HCT116 (cell line): ENCODE measurements at regions not wholly inside any gene's neighbourhood (a gene's known extent, or its start where the extent isn't known, plus 50 kb on each side); places are given as distances from the start of the nearest gene placed in this dataset.

ENCODE experiments used
- ATAC-seq: fragments of 200-7000 bp; cut with Tn5 transposase; 2 replicates; pipeline ENCODE4 v1.9.1; 2020; ENCODE audit warnings: mild to moderate bottlenecking, moderate library complexity
- BruUV-seq: library from RNA; stranded (reverse); fragments of 400-500 nt; replicated peaks from 2 replicates; lab custom pipeline; 2021; lab: Mats Ljungman, UMichigan
- CTCF ChIA-PET: fragments of 300-600 bp; sonication (Branson Sonifier 250); formaldehyde crosslinking; loops from one replicate; lab custom pipeline; 2021; ENCODE audit warnings: antibody characterized with exemption; lab: Charles Lee
- POLR2A ChIA-PET: fragments of 300-600, 350-600 bp; sonication (Branson Sonifier 250); formaldehyde crosslinking; loops from one replicate; lab custom pipeline; 2021; ENCODE audit warnings: antibody characterized with exemption; lab: Charles Lee
- RAD21 ChIA-PET, 2 experiments: fragments of 300-600 bp; sonication (Branson Sonifier 250); formaldehyde crosslinking; loops; one replicate each; lab custom pipeline; 2023; ENCODE audit warnings: low total read pairs in 2 of 2; ENCODE audit not compliant: uncharacterized antibody in 2 of 2, unreplicated experiment in 2 of 2, low non-redundant PET in 1 of 2; lab: Charles Lee
- DNase-seq: peaks from one replicate; pipeline ENCODE4 v3.0.0-alpha.2; 2010; ENCODE audit warnings: low read depth, low spot score
- H2AFZ ChIP-seq: fragments of 200-600 bp; shearing (Covaris generic), sonication (generic); 2 replicates; pipeline ENCODE4 v1.6.1; 2017; ENCODE audit warnings: low read depth, mixed run types, mixed read lengths, antibody characterized with exemption, low read length; ENCODE audit not compliant: poor library complexity, severe bottlenecking
- H3K27ac ChIP-seq: 2 replicates; pipeline ENCODE4 v1.5.1; 2012; ENCODE audit warnings: low read depth, low read length
- H3K27me3 ChIP-seq: fragments of 200-600 bp; sonication (generic); 2 replicates; pipeline ENCODE4 v1.6.1; 2016; ENCODE audit warnings: mixed run types, low read length, mixed read lengths; ENCODE audit not compliant: insufficient read depth
- H3K36me3 ChIP-seq, 2 experiments: fragments of 200-500 bp in 1 of 2; fragments of 200-600 bp in 1 of 2; sonication (Bioruptor generic) in 1 of 2; sonication (generic) in 1 of 2; 2 replicates each; pipeline versions ENCODE4 v1.5.1 to v1.6.1; 2014 to 2016; ENCODE audit warnings: low read length in 2 of 2, inconsistent platforms in 1 of 2, mixed read lengths in 1 of 2, mixed run types in 1 of 2; ENCODE audit not compliant: insufficient read depth in 2 of 2, control insufficient read depth in 1 of 2
- H3K4me1 ChIP-seq, 2 experiments: fragments of 200-600 bp in 1 of 2; sonication (generic) in 1 of 2; 2 replicates each; pipeline versions ENCODE4 v1.5.1 to v1.6.1; 2012 to 2017; ENCODE audit warnings: low read length in 2 of 2, inconsistent platforms in 1 of 2, mild to moderate bottlenecking in 1 of 2, mixed read lengths in 1 of 2, mixed run types in 1 of 2, moderate library complexity in 1 of 2; ENCODE audit not compliant: insufficient read depth in 2 of 2, control insufficient read depth in 1 of 2
- H3K4me2 ChIP-seq: fragments of 200-600 bp; sonication (generic); 2 replicates; pipeline ENCODE4 v1.6.1; 2017; ENCODE audit warnings: mixed run types, low read length, mixed read lengths
- H3K4me3 ChIP-seq, 2 experiments: fragments of 200-600 bp in 1 of 2; sonication (generic) in 1 of 2; replicated peaks in 1 of 2; 2 replicates each; pipeline ENCODE4 v1.5.1; 2011 to 2016; ENCODE audit warnings: low read length in 2 of 2, control low read depth in 1 of 2, low read depth in 1 of 2, mild to moderate bottlenecking in 1 of 2, mixed read lengths in 1 of 2, mixed run types in 1 of 2
- H3K79me2 ChIP-seq: fragments of 200-600 bp; sonication (generic); 2 replicates; pipeline ENCODE4 v1.6.1; 2017; ENCODE audit warnings: mild to moderate bottlenecking, mixed run types, low read length, moderate library complexity, mixed read lengths; ENCODE audit not compliant: insufficient read depth
- H3K9ac ChIP-seq: fragments of 200-600 bp; sonication (generic); 2 replicates; pipeline ENCODE4 v1.6.1; 2016; ENCODE audit warnings: low read length, mixed read lengths
- H3K9me2 ChIP-seq: fragments of 200-600 bp; sonication (generic), shearing (Covaris generic); 2 replicates; pipeline ENCODE4 v1.6.1; 2017; ENCODE audit warnings: mixed run types, mild to moderate bottlenecking, moderate library complexity; ENCODE audit not compliant: insufficient read depth
- H3K9me3 ChIP-seq, 2 experiments: fragments of 200-500 bp in 1 of 2; fragments of 200-600 bp in 1 of 2; sonication (Bioruptor generic) in 1 of 2; sonication (generic) in 1 of 2; 2 replicates each; pipeline ENCODE4 v1.6.1; 2014 to 2017; ENCODE audit warnings: low read length in 2 of 2, mixed read lengths in 2 of 2, inconsistent platforms in 1 of 2, low read depth in 1 of 2, mild to moderate bottlenecking in 1 of 2, mixed run types in 1 of 2, moderate library complexity in 1 of 2; ENCODE audit not compliant: control insufficient read depth in 1 of 2, insufficient read depth in 1 of 2
- H4K20me1 ChIP-seq: fragments of 200-600 bp; sonication (generic), shearing (Covaris generic); 2 replicates; pipeline ENCODE4 v1.6.1; 2017; ENCODE audit warnings: mixed run types, mild to moderate bottlenecking, moderate library complexity; ENCODE audit not compliant: insufficient read depth
- ELF1 ChIP-seq: IDR thresholded peaks from 2 replicates; pipeline ENCODE4 v1.6.1; 2012; ENCODE audit warnings: low read depth, borderline replicate concordance
- EZH2phosphoT487 ChIP-seq: fragments of 200-600 bp; IDR thresholded peaks from 2 replicates; pipeline ENCODE4 v1.6.1; 2018; ENCODE audit warnings: antibody characterized with exemption, borderline replicate concordance
- JUND ChIP-seq: IDR thresholded peaks from 2 replicates; pipeline ENCODE4 v1.6.1; 2012
- REST ChIP-seq: IDR thresholded peaks from 2 replicates; pipeline ENCODE4 v1.6.1; 2012; ENCODE audit warnings: low read depth
- SP1 ChIP-seq: IDR thresholded peaks from 2 replicates; pipeline ENCODE4 v1.6.1; 2012; ENCODE audit warnings: low read depth
- TCF7L2 ChIP-seq: IDR thresholded peaks from 2 replicates; pipeline ENCODE4 v1.7.0; 2011; ENCODE audit warnings: borderline replicate concordance, inconsistent platforms; ENCODE audit not compliant: insufficient read depth, insufficient read length; ENCODE audit errors: extremely low read depth
- ZFX ChIP-seq: fragments of 450-650 bp; IDR thresholded peaks from 2 replicates; pipeline ENCODE4 v1.6.1; 2017
- intact Hi-C: fragments of 100-400 bp; cut with micrococcal nuclease; formaldehyde crosslinking; loops from 2 replicates; pipeline ENCODE4 v1.10.0; 2022
- TF ChIP-seq, protein P1 (sequence below): IDR thresholded peaks from 2 replicates; pipeline ENCODE4 v1.6.1; 2012

- ATAC-seq = no peak
- Histone ChIP-seq H3K27ac (no peak overlapping the region), H3K9me3 (no peaks in the 10 kb centered on the region), H2AFZ (no peak overlapping the region), H3K4me3 (no peak overlapping the region), H4K20me1 (no peaks in the 10 kb centered on the region), H3K79me2 (no peaks in the 10 kb centered on the region), H3K36me3 (no peaks in the 10 kb centered on the region), H3K4me1 (no peaks in the 10 kb centered on the region; a peak in 1 of 4 replicates), H3K4me2 (no peak overlapping the region), H3K9ac (no peak overlapping the region), H3K27me3 (no peaks in the 10 kb centered on the region), H3K9me2 (no peaks in the 10 kb centered on the region)
- BruUV-seq = no TSS peak
- ChIA-PET POLR2A (no interaction called here), CTCF (no interaction called here), RAD21 (no interaction called here)
- DNase-seq = no peak
- intact Hi-C loops = no loop called here
- no peak for TF ChIP-seq ZFX
- TF ChIP-seq REST = no peak
- TF ChIP-seq ELF1 = no peak
- TF ChIP-seq, protein P1, sequence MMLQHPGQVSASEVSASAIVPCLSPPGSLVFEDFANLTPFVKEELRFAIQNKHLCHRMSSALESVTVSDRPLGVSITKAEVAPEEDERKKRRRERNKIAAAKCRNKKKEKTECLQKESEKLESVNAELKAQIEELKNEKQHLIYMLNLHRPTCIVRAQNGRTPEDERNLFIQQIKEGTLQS = no peak
Measured at GRCh38 chr2:19109518-19109917, 248.9 kb downstream of the OSR1 start.

DNA sequence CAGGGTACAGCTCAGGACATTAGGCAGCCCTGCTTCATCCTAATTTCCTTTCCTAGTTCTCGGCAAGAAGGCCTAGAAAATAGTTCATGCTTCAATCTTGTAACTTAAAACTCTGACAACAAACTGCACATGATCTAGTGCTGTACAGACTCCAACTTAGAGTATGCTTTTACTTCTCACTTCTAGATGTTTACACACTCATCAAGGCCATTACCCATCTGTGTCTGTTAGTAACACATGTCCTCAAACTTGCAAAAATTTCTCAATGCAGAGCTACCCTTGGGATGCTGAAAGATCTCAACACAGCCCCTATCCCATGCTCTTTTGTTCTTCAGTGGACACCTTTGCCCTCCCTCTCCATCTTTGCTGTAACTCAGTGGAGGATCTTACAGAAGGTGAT is 252.0 kb downstream of the OSR1 start:
- ChIA-PET POLR2A (no interaction called here), RAD21 (no interaction called here), CTCF (no interaction called here)
- no peak overlapping the region for H3K9ac ChIP-seq
- no peak overlapping the region for H3K4me3 ChIP-seq
- H3K27me3 ChIP-seq = no peaks in the 10 kb centered on the region
- ATAC-seq (no peak), DNase-seq (no peak)
- no peaks in the 10 kb centered on the region for H3K36me3 ChIP-seq
- H3K27ac ChIP-seq = no peak overlapping the region
- no peaks in the 10 kb centered on the region for H3K79me2 ChIP-seq
- TF ChIP-seq EZH2phosphoT487 (no peak), TCF7L2 (no peak), SP1 (no peak), JUND (no peak)
- no peak overlapping the region for H2AFZ ChIP-seq
- intact Hi-C loops = no loop called here
- no TSS peak for BruUV-seq
- no peaks in the 10 kb centered on the region for H3K9me3 ChIP-seq
- no peaks in the 10 kb centered on the region for H3K9me2 ChIP-seq
- no peak overlapping the region for H3K4me2 ChIP-seq
- no peaks in the 10 kb centered on the region; a peak in 1 of 4 replicates for H3K4me1 ChIP-seq
- no peaks in the 10 kb centered on the region for H4K20me1 ChIP-seq
